HepG2 (cell line): ENCODE measurements at regions not wholly inside any gene's neighbourhood (a gene's known extent, or its start where the extent isn't known, plus 50 kb on each side); places are given as distances from the start of the nearest gene placed in this dataset.

Experiments
- ATAC-seq: fragments of 200-7000 bp; cut with Tn5 transposase; 3 replicates; pipeline ENCODE4 v1.9.1; 2020; ENCODE audit warnings: mild to moderate bottlenecking, moderate library complexity
- BruUV-seq: library from RNA; stranded (reverse); fragments of 400-500 nt; replicated peaks from 2 replicates; lab custom pipeline; 2021; lab: Mats Ljungman, UMichigan
- CTCF ChIA-PET: fragments of 300-600 bp; formaldehyde crosslinking; extraction: SDS; loops from one replicate; lab custom pipeline; 2021; ENCODE audit warnings: low total read pairs, inconsistent platforms, low intra/inter-chr PET ratio; lab: Yijun Ruan, JAX
- POLR2A ChIA-PET: fragments of 350-600 bp; sonication (Branson Sonifier 250); formaldehyde crosslinking; loops from one replicate; lab custom pipeline; 2020; ENCODE audit warnings: antibody characterized with exemption, inconsistent platforms; lab: Yijun Ruan, JAX
- DNase-seq: peaks from one replicate; pipeline ENCODE4 v3.0.0-alpha.2; 2015; ENCODE audit warnings: low spot score
- FAIRE-seq: peaks from 3 replicates; lab custom pipeline; 2011; peaks lifted over from hg19 to GRCh38; lab: Jason Lieb, UNC
- H2AFZ ChIP-seq: one replicate; pipeline ENCODE4 v1.6.1; 2011; ENCODE audit warnings: low read length, inconsistent platforms
- H3K27ac ChIP-seq: fragments of 300-600 bp; 3 replicates; pipeline ENCODE4 v1.8.0; 2011; ENCODE audit warnings: mixed run types, mild to moderate bottlenecking, mixed read lengths, low read length, inconsistent platforms; ENCODE audit not compliant: insufficient read depth; ENCODE audit errors: extremely low read length
- H3K27me3 ChIP-seq, 2 experiments: fragments of 200-600 bp in 1 of 2; 2 replicates in 1 of 2; 3 replicates in 1 of 2; pipeline versions ENCODE4 v1.6.0 to v1.8.0; 2011; ENCODE audit warnings: low read length in 2 of 2, mild to moderate bottlenecking in 2 of 2, moderate library complexity in 2 of 2, inconsistent platforms in 1 of 2; ENCODE audit not compliant: insufficient read depth in 2 of 2, control insufficient read depth in 1 of 2
- H3K36me3 ChIP-seq, 2 experiments: fragments of 200-600 bp in 1 of 2; replicated peaks in 1 of 2; 2 replicates in 1 of 2; 3 replicates in 1 of 2; pipeline versions ENCODE4 v1.5.1 to v1.8.0; 2011; ENCODE audit warnings: low read length in 2 of 2, inconsistent platforms in 1 of 2; ENCODE audit not compliant: insufficient read depth in 2 of 2, control insufficient read depth in 1 of 2
- H3K4me1 ChIP-seq: 2 replicates; pipeline ENCODE4 v1.5.1; 2012; ENCODE audit warnings: low read length, inconsistent platforms; ENCODE audit not compliant: insufficient read depth
- H3K4me2 ChIP-seq: 2 replicates; pipeline ENCODE4 v1.6.0; 2011; ENCODE audit warnings: low read depth, low read length, inconsistent platforms
- H3K4me3 ChIP-seq, 3 experiments: fragments of 200-600 bp in 1 of 3; sonication (generic), shearing (Covaris generic) in 1 of 3; replicated peaks in 1 of 3; 2 replicates each; pipeline ENCODE4 v1.5.1; 2011 to 2016; ENCODE audit warnings: low read length in 3 of 3, inconsistent platforms in 2 of 3, low read depth in 2 of 3, mild to moderate bottlenecking in 2 of 3, control low read depth in 1 of 3, mixed read lengths in 1 of 3; ENCODE audit not compliant: insufficient read depth in 1 of 3
- H3K79me2 ChIP-seq: one replicate; pipeline ENCODE4 v1.6.1; 2011; ENCODE audit warnings: low read length, inconsistent platforms; ENCODE audit not compliant: insufficient read depth
- H3K9ac ChIP-seq: 2 replicates; pipeline ENCODE4 v1.6.0; 2011; ENCODE audit warnings: mild to moderate bottlenecking, low read depth, low read length, inconsistent platforms; ENCODE audit not compliant: insufficient read depth
- H3K9me3 ChIP-seq: 2 replicates; pipeline ENCODE4 v1.5.1; 2012; ENCODE audit warnings: mild to moderate bottlenecking, low read length
- H4K20me1 ChIP-seq: 2 replicates; pipeline ENCODE4 v1.6.0; 2011; ENCODE audit warnings: inconsistent platforms, mild to moderate bottlenecking, low read length, moderate library complexity; ENCODE audit not compliant: insufficient read depth
- BORCS8-MEF2B ChIP-seq: sonication (generic); formaldehyde crosslinking; IDR thresholded peaks from 2 replicates; pipeline ENCODE4 v1.8.0; 2022; ENCODE audit warnings: mild to moderate bottlenecking, missing genetic modification reagents
- FOXA3 ChIP-seq: IDR thresholded peaks from 2 replicates; pipeline ENCODE4 v1.6.1; 2016; ENCODE audit warnings: missing genetic modification reagents, missing compliant biosample characterization
- FOXO4 ChIP-seq: sonication (generic); formaldehyde crosslinking; conservative IDR thresholded peaks from 2 replicates; pipeline ENCODE4 v1.8.1; 2023; ENCODE audit warnings: missing genetic modification reagents
- JUNB ChIP-seq: sonication (generic); formaldehyde crosslinking; IDR thresholded peaks from 2 replicates; pipeline ENCODE4 v1.8.0; 2022; ENCODE audit warnings: missing genetic modification reagents, mild to moderate bottlenecking, borderline replicate concordance
- KLF15 ChIP-seq: sonication (generic); formaldehyde crosslinking; IDR thresholded peaks from 2 replicates; pipeline ENCODE4 v1.8.1; 2023; ENCODE audit warnings: borderline replicate concordance, mild to moderate bottlenecking, inconsistent platforms, missing genetic modification reagents, mixed read lengths
- NCOA2 ChIP-seq: sonication (generic); formaldehyde crosslinking; IDR thresholded peaks from 2 replicates; pipeline ENCODE4 v1.8.0; 2022; ENCODE audit warnings: inconsistent platforms
- NCOR1 ChIP-seq: fragments of 200-600 bp; sonication (generic); IDR thresholded peaks from 2 replicates; pipeline ENCODE4 v1.7.0; 2017; ENCODE audit warnings: antibody characterized with exemption, low read length, borderline replicate concordance
- ZBTB10 ChIP-seq: sonication (generic); formaldehyde crosslinking; IDR thresholded peaks from 2 replicates; pipeline ENCODE4 v1.4.0; 2020; ENCODE audit warnings: missing genetic modification reagents, borderline replicate concordance
- ZBTB39 ChIP-seq: sonication (generic); formaldehyde crosslinking; IDR thresholded peaks from 2 replicates; pipeline ENCODE4 v1.5.0; 2020; ENCODE audit warnings: missing genetic modification reagents
- ZBTB44 ChIP-seq: sonication (generic); formaldehyde crosslinking; IDR thresholded peaks from 2 replicates; pipeline ENCODE4 v1.4.0; 2020; ENCODE audit warnings: missing genetic modification reagents
- ZNF292 ChIP-seq: sonication (generic); formaldehyde crosslinking; IDR thresholded peaks from 2 replicates; pipeline ENCODE4 v1.8.1; 2022; ENCODE audit warnings: mild to moderate bottlenecking, low read depth, missing genetic modification reagents, borderline replicate concordance
- ZNF543 ChIP-seq: sonication (generic); formaldehyde crosslinking; IDR thresholded peaks from 2 replicates; pipeline ENCODE4 v1.4.0; 2020; ENCODE audit warnings: mild to moderate bottlenecking, missing genetic modification reagents
- ZNF564 ChIP-seq: sonication (generic); formaldehyde crosslinking; IDR thresholded peaks from 2 replicates; pipeline ENCODE4 v1.8.1; 2023; ENCODE audit warnings: mild to moderate bottlenecking, missing genetic modification reagents
- ZUFSP ChIP-seq: sonication (generic); formaldehyde crosslinking; IDR thresholded peaks from 2 replicates; pipeline ENCODE4 v1.9.0; 2021; ENCODE audit warnings: missing genetic modification reagents, mild to moderate bottlenecking, borderline replicate concordance
- WGBS: methylation state at CpG from one replicate; pipeline ENCODE4 v1.1.6; 2017; ENCODE audit warnings: low lambda C conversion rate; 5-methylcytosine and 5-hydroxymethylcytosine counted together
- in situ Hi-C: cut with HindIII; loops from 2 replicates; pipeline ENCODE4 v1.10.0; 2017; ENCODE audit warnings: low pct_unique_long_range_greater_than_20kb; ENCODE audit not compliant: extremely low pct_ligation_motif_present
- intact Hi-C: fragments of 100-400 bp; cut with micrococcal nuclease; formaldehyde crosslinking; loops from one replicate; pipeline ENCODE4 v1.10.0; 2022; ENCODE audit not compliant: unreplicated experiment

GRCh38 chr5:159496773-159497172 is 166.5 kb upstream of the IL12B start (continued):
- TF ChIP-seq ZBTB39 (CRISPR knock-in tag) (no peak), JUNB (no peak), FOXO4 (no peak), NCOR1 (no peak)
- TF ChIP-seq, all 625 proteins: peak for 0

- in situ Hi-C loops = no loop called here
- ATAC-seq (no peak), DNase-seq (no peak), FAIRE-seq (no peak)
- Histone ChIP-seq H3K27ac (no peak overlapping the region), H2AFZ (no peak overlapping the region), H4K20me1 (no peaks in the 10 kb centered on the region), H3K27me3 (peaks cover 0 to 4% of the 10 kb centered on the region in 2 experiments; a peak in 1 of 5 replicates), H3K4me1 (no peaks in the 10 kb centered on the region), H3K9me3 (no peaks in the 10 kb centered on the region), H3K36me3 (no peaks in the 10 kb centered on the region), H3K79me2 (no peaks in the 10 kb centered on the region), H3K4me3 (no peak overlapping the region), H3K9ac (no peak overlapping the region), H3K4me2 (no peak overlapping the region)
- POLR2A ChIA-PET = no interaction called here
- intact Hi-C loops = no loop called here
- CTCF ChIA-PET = no interaction called here
- no TSS peak for BruUV-seq
- WGBS = 0% methylated on average over 2 of the region's 2 CpGs
- TF ChIP-seq NCOA2 (CRISPR knock-in tag) (no peak), ZBTB10 (CRISPR knock-in tag) (no peak), ZBTB44 (no peak), ZUFSP (CRISPR knock-in tag) (no peak), BORCS8-MEF2B (no peak), ZNF543 (no peak), FOXA3 (CRISPR knock-in tag) (no peak), ZNF564 (CRISPR knock-in tag) (no peak), KLF15 (CRISPR knock-in tag) (no peak), ZNF292 (CRISPR knock-in tag) (no peak)
These were observed 166.9 kb upstream of the IL12B start for GRCh38 chr5:159497221-159497620.
